CD14-positive monocyte (primary cell): ENCODE measurements at regions not wholly inside any gene's neighbourhood (a gene's known extent, or its start where the extent isn't known, plus 50 kb on each side); places are given as distances from the start of the nearest gene placed in this dataset.

Experiments
- DNase-seq, 3 donors: peaks; one replicate each; pipeline ENCODE4 v3.0.0-alpha.2; 2011 to 2022
- H2AFZ ChIP-seq: 2 replicates; pipeline ENCODE4 v1.6.0; 2012; ENCODE audit warnings: mild to moderate bottlenecking, low read depth, low read length, inconsistent platforms; ENCODE audit not compliant: insufficient read depth, poor library complexity, severe bottlenecking
- H3K27ac ChIP-seq, 2 donors: 1 replicate in 1 of 2; 2 replicates in 1 of 2; pipeline ENCODE4 v1.5.1; 2012 to 2013; ENCODE audit warnings: low read length in 2 of 2, control low read depth in 1 of 2, inconsistent platforms in 1 of 2, low read depth in 1 of 2, mild to moderate bottlenecking in 1 of 2
- H3K27me3 ChIP-seq, 2 donors: one replicate each; pipeline versions ENCODE4 v1.6.0 to v1.6.1; 2011 to 2013; ENCODE audit warnings: low read length in 2 of 2; ENCODE audit not compliant: control insufficient read depth in 2 of 2, insufficient read depth in 2 of 2
- H3K36me3 ChIP-seq, 2 donors: replicated peaks in 1 of 2; 1 replicate in 1 of 2; 2 replicates in 1 of 2; pipeline versions ENCODE4 v1.5.1 to v1.6.1; 2012 to 2013; ENCODE audit warnings: low read length in 2 of 2, control low read depth in 1 of 2, inconsistent platforms in 1 of 2, mild to moderate bottlenecking in 1 of 2; ENCODE audit not compliant: insufficient read depth in 2 of 2, control insufficient read depth in 1 of 2
- H3K4me1 ChIP-seq, 2 donors: 1 replicate in 1 of 2; 2 replicates in 1 of 2; pipeline versions ENCODE4 v1.5.1 to v1.6.1; 2012 to 2013; ENCODE audit warnings: low read length in 2 of 2, control low read depth in 1 of 2, inconsistent platforms in 1 of 2, mild to moderate bottlenecking in 1 of 2, moderate library complexity in 1 of 2; ENCODE audit not compliant: insufficient read depth in 2 of 2, control insufficient read depth in 1 of 2
- H3K4me2 ChIP-seq: replicated peaks from 2 replicates; pipeline ENCODE3; 2012; ENCODE audit warnings: low read length, moderate library complexity, mild to moderate bottlenecking; ENCODE audit not compliant: poor library complexity, severe bottlenecking; ENCODE audit errors: extremely low read depth
- H3K4me3 ChIP-seq, 3 experiments: fragments of 200-600 bp in 1 of 3; sonication (generic) in 1 of 3; replicated peaks in 1 of 3; 1 replicate in 2 of 3; 2 replicates in 1 of 3; pipeline ENCODE4 v1.5.1; 2011 to 2013; ENCODE audit warnings: low read length in 3 of 3, mild to moderate bottlenecking in 3 of 3, control low read depth in 2 of 3, low read depth in 2 of 3, inconsistent platforms in 1 of 3, moderate library complexity in 1 of 3
- H3K79me2 ChIP-seq: 2 replicates; pipeline ENCODE4 v1.6.0; 2012; ENCODE audit warnings: mild to moderate bottlenecking, control low read depth, inconsistent platforms, low read length, moderate library complexity; ENCODE audit not compliant: insufficient read depth
- H3K9ac ChIP-seq: 2 replicates; pipeline ENCODE4 v1.6.0; 2017; ENCODE audit warnings: low read length, mild to moderate bottlenecking; ENCODE audit not compliant: insufficient read depth, poor library complexity, severe bottlenecking
- H3K9me3 ChIP-seq, 2 donors: replicated peaks in 1 of 2; 1 replicate in 1 of 2; 2 replicates in 1 of 2; pipeline versions ENCODE4 v1.5.1 to v1.6.1; 2012 to 2013; ENCODE audit warnings: low read length in 2 of 2, control low read depth in 1 of 2; ENCODE audit not compliant: control insufficient read depth in 1 of 2, insufficient read depth in 1 of 2
- H4K20me1 ChIP-seq: 2 replicates; pipeline ENCODE4 v1.6.0; 2012; ENCODE audit warnings: mild to moderate bottlenecking, low read length, control low read depth, moderate library complexity; ENCODE audit not compliant: insufficient read depth
- H3K27ac Mint-ChIP-seq, 7 donors: one replicate each; pipeline ENCODE4 v1.8.0; 2020; ENCODE audit warnings: mild to moderate bottlenecking in 7 of 7, mixed read lengths in 7 of 7, moderate library complexity in 6 of 7, inconsistent platforms in 2 of 7
- H3K27me3 Mint-ChIP-seq, 3 donors: one replicate each; pipeline ENCODE4 v1.8.0; 2021 to 2022; ENCODE audit warnings: low read depth in 3 of 3, mild to moderate bottlenecking in 3 of 3, mixed read lengths in 3 of 3, moderate library complexity in 3 of 3, inconsistent platforms in 1 of 3
- H3K36me3 Mint-ChIP-seq, 2 donors: one replicate each; pipeline ENCODE4 v1.8.0; 2020; ENCODE audit warnings: mixed read lengths in 2 of 2, inconsistent platforms in 1 of 2, mild to moderate bottlenecking in 1 of 2
- H3K4me1 Mint-ChIP-seq: one replicate; pipeline ENCODE4 v1.8.0; 2020; ENCODE audit warnings: mild to moderate bottlenecking, mixed read lengths
- H3K4me3 Mint-ChIP-seq, 2 donors: one replicate each; pipeline ENCODE4 v1.8.0; 2020; ENCODE audit warnings: mild to moderate bottlenecking in 2 of 2, mixed read lengths in 2 of 2, moderate library complexity in 1 of 2
- H3K9me3 Mint-ChIP-seq, 7 donors: one replicate each; pipeline ENCODE4 v1.8.0; 2020 to 2022; ENCODE audit warnings: mixed read lengths in 7 of 7, mild to moderate bottlenecking in 6 of 7, moderate library complexity in 6 of 7, inconsistent platforms in 2 of 7
- CTCF ChIP-seq: fragments of 200-600 bp; IDR thresholded peaks from one replicate; pipeline ENCODE4 v1.8.0; 2022; ENCODE audit warnings: antibody characterized with exemption, mild to moderate bottlenecking
- WGBS: methylation state at CpG from one replicate; pipeline ENCODE4 v1.1.5; 2013; ENCODE audit warnings: missing lambda C conversion rate; ENCODE audit not compliant: insufficient coverage; 5-methylcytosine and 5-hydroxymethylcytosine counted together
- intact Hi-C, 2 donors: fragments of 100-400 bp; cut with micrococcal nuclease; formaldehyde crosslinking; loops; one replicate each; pipeline versions ENCODE4 v1.15.0 to v1.15.1; 2023

- H3K9ac ChIP-seq: no peak overlapping the region
Measured at GRCh38 chr2:16109368-16109820, 169.0 kb downstream of the MYCN start.

GRCh38 chr2:16107246-16107645 lies 166.9 kb downstream of the MYCN start:
- no peak for TF ChIP-seq CTCF
- H2AFZ ChIP-seq: no peak overlapping the region
- H4K20me1 ChIP-seq: no peaks in the 10 kb centered on the region
- no peaks in the 10 kb centered on the region for H3K36me3 Mint-ChIP-seq
- no peak overlapping the region for H3K27ac ChIP-seq
- H3K27me3 Mint-ChIP-seq: peaks cover 0 to 2% (median 1%) of the 10 kb centered on the region in 3 donors
- no peaks in the 10 kb centered on the region for H3K79me2 ChIP-seq
- H3K4me3 Mint-ChIP-seq: no peak overlapping the region
- H3K4me2 ChIP-seq: no peak overlapping the region
- WGBS: 100% methylated on average over 4 of the region's 6 CpGs
- intact Hi-C loops: no loop called here
- no peaks in the 10 kb centered on the region for H3K36me3 ChIP-seq
- H3K9me3 ChIP-seq: no peaks in the 10 kb centered on the region
- no peaks in the 10 kb centered on the region for H3K4me1 Mint-ChIP-seq
- H3K4me1 ChIP-seq: no peaks in the 10 kb centered on the region
- H3K4me3 ChIP-seq: no peak overlapping the region
- H3K27me3 ChIP-seq: no peaks in the 10 kb centered on the region
- H3K27ac Mint-ChIP-seq: no peak overlapping the region
- no peak for DNase-seq
- H3K9me3 Mint-ChIP-seq: peaks cover 0 to 1% (median 0%) of the 10 kb centered on the region in 7 donors
- H3K9ac ChIP-seq: no peak overlapping the region

More at GRCh38 chr2:16109368-16109820, 169.0 kb downstream of the MYCN start:
- Histone ChIP-seq H2AFZ (no peak overlapping the region), H3K79me2 (no peaks in the 10 kb centered on the region), H4K20me1 (no peaks in the 10 kb centered on the region), H3K4me3 (no peak overlapping the region), H3K36me3 (no peaks in the 10 kb centered on the region), H3K9me3 (no peaks in the 10 kb centered on the region), H3K4me1 (no peaks in the 10 kb centered on the region), H3K4me2 (no peak overlapping the region), H3K27ac (no peak overlapping the region), H3K27me3 (no peaks in the 10 kb centered on the region)
- intact Hi-C loops: no loop called here
- TF ChIP-seq CTCF: no peak
- Mint-ChIP-seq H3K27ac (no peak overlapping the region), H3K27me3 (peaks cover 0 to 2% (median 0%) of the 10 kb centered on the region in 3 donors), H3K4me1 (no peaks in the 10 kb centered on the region), H3K4me3 (no peak overlapping the region), H3K9me3 (no peaks in the 10 kb centered on the region), H3K36me3 (no peaks in the 10 kb centered on the region)
- WGBS: 81% methylated on average over 2 of the region's 2 CpGs
- DNase-seq: no peak
